Peyer's patch (tissue), 4 donors: ENCODE measurements at regions not wholly inside any gene's neighbourhood (a gene's known extent, or its start where the extent isn't known, plus 50 kb on each side); places are given as distances from the start of the nearest gene placed in this dataset.

Source experiments
- DNase-seq, 3 donors: peaks; one replicate each; pipeline ENCODE4 v3.0.0-alpha.2; 2017 to 2019
- H3K27ac ChIP-seq, 4 donors: fragments of 200-600 bp; sonication (generic); one replicate each; pipeline ENCODE4 v1.5.1; 2016 to 2019
- H3K27me3 ChIP-seq, 2 donors: fragments of 200-600 bp; sonication (generic); one replicate each; pipeline ENCODE4 v1.5.1; 2019
- H3K36me3 ChIP-seq, 3 donors: fragments of 200-600 bp; sonication (generic); one replicate each; pipeline ENCODE4 v1.5.1; 2016 to 2019
- H3K4me1 ChIP-seq, 4 donors: fragments of 200-600 bp; sonication (generic); one replicate each; pipeline ENCODE4 v1.5.1; 2016 to 2019
- H3K4me3 ChIP-seq, 4 donors: fragments of 200-600 bp; sonication (generic); 1 replicate in 3 of 4; 2 replicates in 1 of 4; pipeline ENCODE4 v1.5.1; 2016 to 2019; ENCODE audit warnings: mild to moderate bottlenecking in 1 of 4
- H3K9me3 ChIP-seq, 4 donors: fragments of 200-600 bp; sonication (generic); one replicate each; pipeline ENCODE4 v1.5.1; 2016 to 2019; ENCODE audit warnings: mild to moderate bottlenecking in 1 of 4
- CTCF ChIP-seq, 6 experiments: fragments of 450-650 bp in 4 of 6; fragments of 200-600 bp in 2 of 6; sonication (generic) in 1 of 6; IDR thresholded peaks; one replicate each; pipeline ENCODE4 v1.5.1; 2017 to 2019; ENCODE audit warnings: antibody characterized with exemption in 6 of 6, mild to moderate bottlenecking in 3 of 6, moderate library complexity in 1 of 6
- POLR2A ChIP-seq, 2 donors: fragments of 450-650 bp; IDR thresholded peaks; one replicate each; pipeline ENCODE4 v1.5.1; 2017; ENCODE audit warnings: antibody characterized with exemption in 2 of 2, mild to moderate bottlenecking in 2 of 2, moderate library complexity in 2 of 2

DNA sequence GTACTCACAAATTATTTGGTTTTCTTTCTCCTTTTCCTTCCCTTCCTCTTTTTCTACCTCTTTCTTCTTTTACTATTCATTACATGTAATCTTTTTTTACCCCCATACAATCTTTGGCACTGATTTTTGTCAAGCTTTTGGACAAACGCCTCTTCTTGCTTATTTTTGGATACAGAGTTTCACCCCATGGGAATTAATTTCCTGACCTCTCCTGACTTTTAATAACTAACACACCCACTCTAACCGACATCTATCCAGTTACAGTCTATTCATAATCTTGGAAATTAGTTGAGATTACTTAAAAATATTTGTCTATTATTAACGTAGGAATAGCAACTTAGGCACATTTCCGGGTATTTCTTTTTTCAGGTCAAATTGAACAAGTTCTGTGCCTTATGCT lies 101.2 kb downstream of the HDGFL1 start:
- no peaks in the 10 kb centered on the region for H3K36me3 ChIP-seq
- H3K27ac ChIP-seq, result no peak overlapping the region
- no peak overlapping the region for H3K4me3 ChIP-seq
- H3K9me3 ChIP-seq, result no peaks in the 10 kb centered on the region
- no peaks in the 10 kb centered on the region for H3K4me1 ChIP-seq
- DNase-seq, result no peak
- TF ChIP-seq CTCF (IDR thresholded peaks at IDR 0.05), result no peak
- no peak for TF ChIP-seq POLR2A (IDR thresholded peaks at IDR 0.05)
- H3K27me3 ChIP-seq, result no peaks in the 10 kb centered on the region

GRCh38 chr6:22673474-22673873 lies 104.1 kb downstream of the HDGFL1 start:
- H3K27me3 ChIP-seq, result no peaks in the 10 kb centered on the region
- TF ChIP-seq CTCF (IDR thresholded peaks at IDR 0.05), result no peak
- no peak for TF ChIP-seq POLR2A (IDR thresholded peaks at IDR 0.05)

GRCh38 chr6:22680950-22681349 lies 111.6 kb downstream of the HDGFL1 start:
- no peak overlapping the region for H3K27ac ChIP-seq
- no peaks in the 10 kb centered on the region for H3K4me1 ChIP-seq
- H3K9me3 ChIP-seq, result no peaks in the 10 kb centered on the region
- no peak for DNase-seq
- no peak overlapping the region for H3K4me3 ChIP-seq
- no peaks in the 10 kb centered on the region for H3K27me3 ChIP-seq
- no peaks in the 10 kb centered on the region for H3K36me3 ChIP-seq
- no peak for TF ChIP-seq CTCF (IDR thresholded peaks at IDR 0.05)
- no peak for TF ChIP-seq POLR2A (IDR thresholded peaks at IDR 0.05)

More at GRCh38 chr6:22673474-22673873, 104.1 kb downstream of the HDGFL1 start:
- no peak overlapping the region for H3K4me3 ChIP-seq
- H3K9me3 ChIP-seq, result no peaks in the 10 kb centered on the region
- no peaks in the 10 kb centered on the region for H3K36me3 ChIP-seq
- no peak for DNase-seq
- no peak overlapping the region for H3K27ac ChIP-seq
- no peaks in the 10 kb centered on the region for H3K4me1 ChIP-seq

GRCh38 chr6:22681761-22682160 lies 112.4 kb downstream of the HDGFL1 start:
- H3K36me3 ChIP-seq, result no peaks in the 10 kb centered on the region
- no peak overlapping the region for H3K4me3 ChIP-seq
- TF ChIP-seq POLR2A (IDR thresholded peaks at IDR 0.05), result no peak
- TF ChIP-seq CTCF (IDR thresholded peaks at IDR 0.05), result no peak
- H3K9me3 ChIP-seq, result no peaks in the 10 kb centered on the region
- H3K4me1 ChIP-seq, result no peaks in the 10 kb centered on the region
- no peaks in the 10 kb centered on the region for H3K27me3 ChIP-seq
- DNase-seq, result no peak
- H3K27ac ChIP-seq, result no peak overlapping the region

- no peaks in the 10 kb centered on the region for H3K27me3 ChIP-seq
- H3K4me1 ChIP-seq, result no peaks in the 10 kb centered on the region
These were observed 113.6 kb downstream of the HDGFL1 start for GRCh38 chr6:22682979-22683378.

More at GRCh38 chr6:22682979-22683378, 113.6 kb downstream of the HDGFL1 start:
- no peak overlapping the region for H3K4me3 ChIP-seq
- no peaks in the 10 kb centered on the region for H3K9me3 ChIP-seq
- DNase-seq, result no peak
- no peak overlapping the region for H3K27ac ChIP-seq
- no peaks in the 10 kb centered on the region for H3K36me3 ChIP-seq
- TF ChIP-seq POLR2A (IDR thresholded peaks at IDR 0.05) (no peak), CTCF (IDR thresholded peaks at IDR 0.05) (no peak)
